ENCODE measurements at regions not wholly inside any gene's neighbourhood (a gene's known extent, or its start where the extent isn't known, plus 50 kb on each side); places are given as distances from the start of the nearest gene placed in this dataset.

GRCh38 chr9:129549684-129550083 lies 71.2 kb downstream of the C9orf50 start:
- H3K4me2 ChIP-seq (ENCODE audit: low read depth, low read length), result peak overlapping the region; percentile 26; the same call in 1 of the 2 replicates
- TF ChIP-seq FOS (IDR thresholded peaks at IDR 0.05; ENCODE audit: low read depth, low read length) (no peak), CHD1 (IDR thresholded peaks at IDR 0.05; ENCODE audit: low read depth, low read length) (no peak), MXI1 (IDR thresholded peaks at IDR 0.05; ENCODE audit: borderline replicate concordance, low read depth, low read length) (no peak), SMC3 (IDR thresholded peaks at IDR 0.05; ENCODE audit: low read depth, low read length) (no peak), MAZ (IDR thresholded peaks at IDR 0.05; ENCODE audit: borderline replicate concordance, low read depth, low read length) (no peak)
- H2AFZ ChIP-seq (replicated peaks; ENCODE audit: low read length, poor library complexity), result peak overlapping the region; percentile 91
- H3K4me1 ChIP-seq (ENCODE audit: control insufficient read depth, insufficient read depth, low read length), result peaks cover 17% of the 10 kb centered on the region
- no peak overlapping the region for H2BK5ac ChIP-seq (ENCODE audit: low read depth, low read length, poor library complexity, severe bottlenecking)
- peak overlapping the region; percentile 5; the same call in 1 of the 2 replicates for H3K27ac ChIP-seq (ENCODE audit: insufficient read depth, low read length)
- dilution Hi-C loops (cut with HindIII; ENCODE audit: low sequenced_read_pairs, unreplicated experiment) (no loop called here), in situ Hi-C loops (cut with MboI; ENCODE audit: low sequenced_read_pairs) (no loop called here), intact Hi-C loops (cut with micrococcal nuclease) (loop anchor here (5.0 kb wide), 1 partner anchor 377 kb away; no protein-coding TSS in a partner anchor)
- peak overlapping the region; percentile 49; the same call in 1 of the 2 replicates for H4K5ac ChIP-seq (ENCODE audit: low read depth, low read length)
- peaks cover 3% of the 10 kb centered on the region; the same call in 1 of the 2 replicates for H3K9me1 ChIP-seq (ENCODE audit: insufficient read depth, low read length)
- peak overlapping the region; percentile 59 for H2AK5ac ChIP-seq (ENCODE audit: low read depth, low read length)
- peak overlapping the region; percentile 60 for H2AK9ac ChIP-seq (replicated peaks; ENCODE audit: low read depth, low read length, poor library complexity)
- peak overlapping the region; percentile 14 for H2BK20ac ChIP-seq (ENCODE audit: low read depth, low read length)
- no peak overlapping the region; the same call in 2 of the 3 replicates for H2BK15ac ChIP-seq (ENCODE audit: low read depth, low read length)
- H3K9me3 ChIP-seq (ENCODE audit: control insufficient read depth, insufficient read depth, low read length), result no peaks in the 10 kb centered on the region
- ChIA-PET POLR2A (ENCODE audit: unreplicated experiment) (interaction anchor here (0.9 kb wide), 1 partner anchor 53 kb away, joined by 5 read pairs; no protein-coding TSS in a partner anchor), CTCF (interaction anchor here (0.6 kb wide), 1 partner anchor 47 kb away, joined by 4 read pairs; no protein-coding TSS in a partner anchor)
- H3K14ac ChIP-seq (replicated peaks; ENCODE audit: low read depth, low read length), result peak overlapping the region; percentile 46; the same call in 1 of the 2 replicates
- DNase-seq (no peak), ATAC-seq (ENCODE audit: low read depth) (peak; percentile 10)
- H4K8ac ChIP-seq (ENCODE audit: low read depth in 2 of 2, low read length in 2 of 2), result peak overlapping the region in 1 of 2 experiments; percentile 61; a peak in 3 of 4 replicates
- H3K23ac ChIP-seq (ENCODE audit: low read depth, low read length), result peak overlapping the region; percentile 26; the same call in 1 of the 2 replicates
- WGBS, 2 experiments (ENCODE audit: extremely low coverage in 2 of 2, insufficient read length in 1 of 2), result 39% methylated on average over 9 of the region's 30 CpGs; no CpG with 5 or more reads in 1 of the 2 experiments
- no peaks in the 10 kb centered on the region for H3K27me3 ChIP-seq (ENCODE audit: control insufficient read depth, insufficient read depth, low read length)
- peak overlapping the region; percentile 52 for H2BK120ac ChIP-seq (ENCODE audit: low read depth, low read length)
- H3K4ac ChIP-seq (ENCODE audit: low read depth, low read length), result peak overlapping the region; percentile 80
- no peaks in the 10 kb centered on the region for H4K20me1 ChIP-seq (ENCODE audit: insufficient read depth, low read length)
- peaks cover 0 to 5% of the 10 kb centered on the region in 2 experiments; a peak in 1 of 4 replicates for H3K79me1 ChIP-seq (ENCODE audit: low read depth in 1 of 2, low read length in 2 of 2)
- no peak overlapping the region for H3K56ac ChIP-seq (ENCODE audit: extremely low read depth, insufficient read depth, low read length)
- BruUV-seq (replicated peaks), result no TSS peak
- H3K18ac ChIP-seq (ENCODE audit: low read depth, low read length), result peak overlapping the region; percentile 10; the same call in 1 of the 2 replicates
- 0 out of 2 replicates have a peak overlapping the region, but pooled peaks have one; percentile 17 for H3K9ac ChIP-seq (ENCODE audit: low read depth, low read length)
- peak overlapping the region; percentile 58; the same call in 1 of the 2 replicates for H4K91ac ChIP-seq (ENCODE audit: insufficient read depth, low read depth, low read length)
- no peaks in the 10 kb centered on the region for H3K36me3 ChIP-seq (ENCODE audit: control insufficient read depth, insufficient read depth, low read length)
- H3K4me3 ChIP-seq (ENCODE audit: insufficient read depth, low read depth, low read length), result peak overlapping the region; percentile 17
